Parathyroid adenoma (tissue), 2 donors: ENCODE measurements at regions not wholly inside any gene's neighbourhood (a gene's known extent, or its start where the extent isn't known, plus 50 kb on each side); places are given as distances from the start of the nearest gene placed in this dataset.

Experiments used
- H2AFZ ChIP-seq: fragments of 300-600 bp; sonication (generic); one replicate; pipeline ENCODE4 v1.7.0; 2017; ENCODE audit warnings: antibody characterized with exemption, mild to moderate bottlenecking
- H3K27ac ChIP-seq: fragments of 300-600 bp; sonication (generic); one replicate; pipeline ENCODE4 v1.7.0; 2017
- H3K27me3 ChIP-seq: fragments of 300-600 bp; sonication (generic); one replicate; pipeline ENCODE4 v1.7.0; 2017; ENCODE audit warnings: low read length; ENCODE audit not compliant: control insufficient read depth, insufficient read depth
- H3K36me3 ChIP-seq: fragments of 300-600 bp; sonication (generic); one replicate; pipeline ENCODE4 v1.7.0; 2017; ENCODE audit warnings: low read length; ENCODE audit not compliant: control insufficient read depth, insufficient read depth
- H3K4me1 ChIP-seq: fragments of 300-600 bp; sonication (generic); one replicate; pipeline ENCODE4 v1.7.0; 2017; ENCODE audit warnings: control low read depth
- H3K4me2 ChIP-seq: fragments of 300-600 bp; sonication (generic); one replicate; pipeline ENCODE4 v1.7.0; 2017; ENCODE audit warnings: low read length
- H3K4me3 ChIP-seq: fragments of 300-600 bp; sonication (generic); one replicate; pipeline ENCODE4 v1.7.0; 2017; ENCODE audit warnings: low read depth, low read length
- H3K79me2 ChIP-seq: fragments of 300-600 bp; sonication (generic); one replicate; pipeline ENCODE4 v1.7.0; 2017; ENCODE audit warnings: control low read depth
- H3K9ac ChIP-seq: fragments of 300-600 bp; sonication (generic); one replicate; pipeline ENCODE4 v1.7.0; 2017; ENCODE audit warnings: mild to moderate bottlenecking
- H3K9me3 ChIP-seq: fragments of 300-600 bp; sonication (generic); one replicate; pipeline ENCODE4 v1.7.0; 2017; ENCODE audit warnings: low read length; ENCODE audit not compliant: control insufficient read depth
- CTCF ChIP-seq: fragments of 300-600 bp; sonication (generic); IDR thresholded peaks from one replicate; pipeline ENCODE4 v1.7.0; 2017; ENCODE audit warnings: antibody characterized with exemption, mild to moderate bottlenecking
- donor health status: primary hyperparathyroidism.

GRCh38 chr5:136701191-136701590 lies 335.8 kb upstream of the TRPC7 start:
- no peaks in the 10 kb centered on the region for H3K36me3 ChIP-seq

GRCh38 chr5:136699651-136700050 lies 334.3 kb upstream of the TRPC7 start:
- Histone ChIP-seq H3K27ac (no peak overlapping the region), H3K27me3 (no peaks in the 10 kb centered on the region), H3K9ac (no peak overlapping the region), H3K4me3 (no peak overlapping the region), H2AFZ (no peak overlapping the region), H3K9me3 (no peaks in the 10 kb centered on the region), H3K36me3 (no peaks in the 10 kb centered on the region), H3K4me2 (no peak overlapping the region), H3K4me1 (no peaks in the 10 kb centered on the region), H3K79me2 (no peaks in the 10 kb centered on the region)
- TF ChIP-seq CTCF: no peak

More at GRCh38 chr5:136701191-136701590, 335.8 kb upstream of the TRPC7 start:
- H3K4me2 ChIP-seq: no peak overlapping the region
- no peak overlapping the region for H3K9ac ChIP-seq
- no peak overlapping the region for H3K27ac ChIP-seq
- no peak for TF ChIP-seq CTCF
- no peaks in the 10 kb centered on the region for H3K79me2 ChIP-seq
- H3K9me3 ChIP-seq: no peaks in the 10 kb centered on the region
- no peaks in the 10 kb centered on the region for H3K4me1 ChIP-seq
- H3K27me3 ChIP-seq: no peaks in the 10 kb centered on the region
- H3K4me3 ChIP-seq: no peak overlapping the region
- no peak overlapping the region for H2AFZ ChIP-seq

DNA sequence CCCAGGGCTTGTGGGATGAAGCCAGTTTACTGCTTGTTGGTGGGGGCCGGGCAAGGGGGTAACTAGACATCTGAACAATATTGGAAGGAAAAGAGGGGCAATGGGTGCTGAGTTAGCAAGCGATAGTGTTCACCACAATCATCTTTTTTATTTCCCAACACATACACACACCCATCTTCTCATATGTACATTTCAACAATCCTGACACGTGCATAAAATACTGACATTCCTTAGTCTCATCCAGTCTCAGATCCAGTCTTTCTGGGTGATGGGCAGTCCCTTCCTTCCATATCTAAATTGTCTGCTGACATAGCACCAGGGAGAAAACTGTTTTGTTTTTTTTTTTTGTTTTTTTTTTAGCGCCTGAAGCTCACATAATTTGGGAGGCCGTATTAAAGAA lies 333.6 kb upstream of the TRPC7 start:
- Histone ChIP-seq H3K4me2 (no peak overlapping the region), H3K79me2 (no peaks in the 10 kb centered on the region), H3K27me3 (no peaks in the 10 kb centered on the region), H3K4me3 (no peak overlapping the region), H3K9ac (no peak overlapping the region), H3K4me1 (no peaks in the 10 kb centered on the region), H3K27ac (no peak overlapping the region), H3K36me3 (no peaks in the 10 kb centered on the region), H3K9me3 (no peaks in the 10 kb centered on the region), H2AFZ (no peak overlapping the region)
- no peak for TF ChIP-seq CTCF

- Histone ChIP-seq H3K36me3 (no peaks in the 10 kb centered on the region), H3K27ac (no peak overlapping the region), H3K27me3 (no peaks in the 10 kb centered on the region), H2AFZ (no peak overlapping the region), H3K4me3 (no peak overlapping the region), H3K4me2 (no peak overlapping the region), H3K9me3 (no peaks in the 10 kb centered on the region), H3K79me2 (no peaks in the 10 kb centered on the region), H3K4me1 (no peaks in the 10 kb centered on the region), H3K9ac (no peak overlapping the region)
- TF ChIP-seq CTCF: no peak
Measured at GRCh38 chr5:136694258-136694657, 328.9 kb upstream of the TRPC7 start.

DNA sequence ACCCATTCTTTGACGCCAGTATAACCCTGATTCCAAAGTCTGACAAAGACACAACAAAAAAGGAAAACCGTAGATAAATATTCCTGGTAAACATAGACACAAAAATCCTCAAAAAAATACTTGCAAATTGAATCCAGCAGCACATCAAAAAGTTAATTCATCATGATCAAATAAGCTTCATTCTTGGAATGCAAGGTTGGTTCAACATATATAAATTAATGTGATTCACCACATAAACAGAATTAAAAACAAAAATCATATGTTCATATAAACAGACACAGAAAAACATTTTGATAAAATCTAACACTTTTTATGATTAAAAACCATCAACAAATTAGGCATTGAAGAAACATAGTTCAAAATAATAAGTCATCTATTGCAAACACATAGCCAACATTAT lies 324.2 kb upstream of the TRPC7 start:
- H2AFZ ChIP-seq: no peak overlapping the region
- H3K36me3 ChIP-seq: no peaks in the 10 kb centered on the region
- no peaks in the 10 kb centered on the region for H3K27me3 ChIP-seq

More for the DNA sequence above, 324.2 kb upstream of the TRPC7 start:
- no peaks in the 10 kb centered on the region for H3K4me1 ChIP-seq
- H3K27ac ChIP-seq: no peak overlapping the region
- no peaks in the 10 kb centered on the region for H3K79me2 ChIP-seq
- no peak overlapping the region for H3K4me3 ChIP-seq
- H3K9me3 ChIP-seq: no peaks in the 10 kb centered on the region
- no peak overlapping the region for H3K9ac ChIP-seq
- TF ChIP-seq CTCF: no peak
- H3K4me2 ChIP-seq: no peak overlapping the region
